Adrenal gland (tissue), 9 donors: ENCODE measurements at regions not wholly inside any gene's neighbourhood (a gene's known extent, or its start where the extent isn't known, plus 50 kb on each side); places are given as distances from the start of the nearest gene placed in this dataset.

Experiments used
- DNase-seq, 7 donors: peaks; one replicate each; pipeline ENCODE4 v3.0.0-alpha.2; 2019 to 2020
- H3K27ac ChIP-seq, 5 donors: fragments of 200-600 bp; sonication (generic) in 4 of 5; 1 replicate in 3 of 5; 2 replicates in 2 of 5; pipeline versions ENCODE4 v1.5.1 to v1.8.0; 2016 to 2020; ENCODE audit warnings: mild to moderate bottlenecking in 1 of 5
- H3K27me3 ChIP-seq: fragments of 200-600 bp; 2 replicates; pipeline ENCODE4 v1.8.0; 2021
- H3K36me3 ChIP-seq, 2 donors: fragments of 200-600 bp; replicated peaks in 1 of 2; 1 replicate in 1 of 2; 2 replicates in 1 of 2; pipeline versions ENCODE4 v1.5.1 to v1.8.0; 2018 to 2022
- H3K4me1 ChIP-seq, 2 donors: fragments of 200-600 bp; replicated peaks in 1 of 2; 1 replicate in 1 of 2; 2 replicates in 1 of 2; pipeline versions ENCODE4 v1.5.1 to v1.8.0; 2018 to 2021
- H3K4me3 ChIP-seq, 4 donors: fragments of 200-600 bp; sonication (generic) in 3 of 4; one replicate each; pipeline ENCODE4 v1.5.1; 2016 to 2018
- H3K9me3 ChIP-seq, 3 donors: fragments of 200-600 bp; sonication (generic) in 1 of 3; replicated peaks in 1 of 3; 1 replicate in 2 of 3; 2 replicates in 1 of 3; pipeline versions ENCODE4 v1.5.1 to v1.8.0; 2016 to 2021
- POLR2A ChIP-seq, 2 donors: fragments of 450-650 bp; IDR thresholded peaks; one replicate each; pipeline ENCODE4 v1.6.1; 2017; ENCODE audit warnings: antibody characterized with exemption in 2 of 2, mild to moderate bottlenecking in 2 of 2, moderate library complexity in 1 of 2
- WGBS, 4 donors: extraction: QIAGEN DNeasy Blood & Tissue Kit in 2 of 4; methylation state at CpG; one replicate each; pipeline versions ENCODE4 v1.1.5 to v1.1.7; 2013 to 2017; 5-methylcytosine and 5-hydroxymethylcytosine counted together
- intact Hi-C, 2 donors: fragments of 100-400 bp; cut with DNase I; formaldehyde crosslinking; loops; one replicate each; pipeline versions ENCODE4 v1.14.1 to v1.15.0; 2022 to 2023
- TF ChIP-seq, protein P1 (sequence below), 6 experiments: fragments of 450-650 bp in 4 of 6; fragments of 200-600 bp in 2 of 6; sonication (generic) in 1 of 6; IDR thresholded peaks; 1 replicate in 5 of 6; 2 replicates in 1 of 6; pipeline versions ENCODE4 v1.5.1 to v1.8.0; 2016 to 2021; ENCODE audit warnings: antibody characterized with exemption in 6 of 6, mild to moderate bottlenecking in 2 of 6, moderate library complexity in 1 of 6
- donor health status: healthy with polysubstance abuse.
- donor health status: Bipolar disorder and iron deficiency.
- donor health status: DM: yes; HTN: yes; CAD: no.
- donor health status: DM: no; HTN: no; CAD: no.
- donor health status: DM: no; HTN: no; CAD: no.

DNA sequence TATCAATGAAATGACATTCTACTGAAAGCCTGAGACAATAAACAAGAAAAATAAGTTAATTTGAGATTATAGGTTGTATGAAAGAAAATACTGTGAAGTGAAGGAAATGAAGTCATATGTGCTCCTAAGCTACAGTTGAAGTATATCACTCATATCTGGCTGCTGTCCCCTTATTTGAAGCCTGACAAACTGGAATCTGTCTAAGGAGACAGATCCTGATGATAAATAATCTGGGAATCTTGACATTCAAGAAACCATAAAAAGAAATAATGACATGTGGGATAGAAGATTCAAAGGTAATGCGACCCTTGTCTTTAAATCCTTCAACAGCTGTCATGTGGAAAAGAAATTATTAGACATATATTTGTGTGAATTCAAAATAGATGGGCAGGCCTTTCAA is 424.5 kb upstream of the LMCD1 start:
- intact Hi-C loops: no loop called here
- Histone ChIP-seq H3K9me3 (no peaks in the 10 kb centered on the region), H3K36me3 (no peaks in the 10 kb centered on the region), H3K27me3 (no peaks in the 10 kb centered on the region), H3K4me1 (no peaks in the 10 kb centered on the region), H3K27ac (no peak overlapping the region), H3K4me3 (no peak overlapping the region)
- DNase-seq: no peak
- 68 to 81% (median 75%) methylated on average over 1 of the region's 1 CpG for WGBS, 4 donors
- no peak for TF ChIP-seq POLR2A (IDR thresholded peaks at IDR 0.05)
- TF ChIP-seq, protein P1, sequence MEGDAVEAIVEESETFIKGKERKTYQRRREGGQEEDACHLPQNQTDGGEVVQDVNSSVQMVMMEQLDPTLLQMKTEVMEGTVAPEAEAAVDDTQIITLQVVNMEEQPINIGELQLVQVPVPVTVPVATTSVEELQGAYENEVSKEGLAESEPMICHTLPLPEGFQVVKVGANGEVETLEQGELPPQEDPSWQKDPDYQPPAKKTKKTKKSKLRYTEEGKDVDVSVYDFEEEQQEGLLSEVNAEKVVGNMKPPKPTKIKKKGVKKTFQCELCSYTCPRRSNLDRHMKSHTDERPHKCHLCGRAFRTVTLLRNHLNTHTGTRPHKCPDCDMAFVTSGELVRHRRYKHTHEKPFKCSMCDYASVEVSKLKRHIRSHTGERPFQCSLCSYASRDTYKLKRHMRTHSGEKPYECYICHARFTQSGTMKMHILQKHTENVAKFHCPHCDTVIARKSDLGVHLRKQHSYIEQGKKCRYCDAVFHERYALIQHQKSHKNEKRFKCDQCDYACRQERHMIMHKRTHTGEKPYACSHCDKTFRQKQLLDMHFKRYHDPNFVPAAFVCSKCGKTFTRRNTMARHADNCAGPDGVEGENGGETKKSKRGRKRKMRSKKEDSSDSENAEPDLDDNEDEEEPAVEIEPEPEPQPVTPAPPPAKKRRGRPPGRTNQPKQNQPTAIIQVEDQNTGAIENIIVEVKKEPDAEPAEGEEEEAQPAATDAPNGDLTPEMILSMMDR (IDR thresholded peaks at IDR 0.05): no peak

DNA sequence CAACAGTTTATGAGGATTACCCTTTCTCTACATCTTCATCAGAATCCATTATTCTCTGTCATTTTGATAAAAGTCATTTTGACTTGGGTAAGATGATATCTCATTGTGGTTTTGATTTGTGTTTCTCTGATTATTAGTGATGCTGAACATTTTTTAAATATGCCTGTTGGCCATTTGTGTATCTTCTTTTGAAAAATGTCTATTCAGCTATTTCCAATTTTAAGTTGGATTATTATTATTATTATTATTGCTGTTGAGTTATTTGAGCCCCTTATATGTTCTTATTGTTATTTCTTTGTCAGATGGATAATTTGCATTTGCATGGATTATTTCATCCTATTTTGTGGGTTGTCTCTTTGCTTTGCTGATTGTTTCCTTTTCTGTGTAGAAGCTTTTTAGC is 421.2 kb upstream of the LMCD1 start:
- no peaks in the 10 kb centered on the region for H3K27me3 ChIP-seq
- DNase-seq: no peak
- H3K9me3 ChIP-seq: no peaks in the 10 kb centered on the region
- TF ChIP-seq, protein P1 (IDR thresholded peaks at IDR 0.05): no peak
- no peak for TF ChIP-seq POLR2A (IDR thresholded peaks at IDR 0.05)
- no peak overlapping the region for H3K27ac ChIP-seq
- H3K4me1 ChIP-seq: no peaks in the 10 kb centered on the region
- H3K4me3 ChIP-seq: no peak overlapping the region
- no peaks in the 10 kb centered on the region for H3K36me3 ChIP-seq
- intact Hi-C loops: no loop called here

DNA sequence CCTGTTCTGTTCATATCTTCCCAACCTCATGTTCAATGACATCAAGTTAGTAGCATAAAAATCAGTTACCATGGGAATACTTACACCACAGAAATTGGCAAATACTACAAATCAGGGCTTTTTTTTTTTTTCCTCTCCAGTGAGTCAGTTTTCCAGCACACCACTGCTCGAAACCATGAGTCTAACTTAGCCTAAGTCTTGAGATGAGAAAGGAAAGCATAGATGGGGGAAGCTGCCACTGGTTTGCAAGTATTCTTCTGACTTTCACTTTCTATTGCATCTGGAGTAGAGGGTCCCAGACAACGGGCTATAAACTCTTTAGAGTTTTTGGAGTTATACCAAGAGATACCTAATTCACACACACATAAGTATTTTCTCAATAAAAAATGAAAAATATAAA is 416.1 kb upstream of the LMCD1 start:
- no peaks in the 10 kb centered on the region for H3K36me3 ChIP-seq
- 76 to 83% (median 80%) methylated on average over 2 of the region's 2 CpGs for WGBS, 4 donors
- intact Hi-C loops: no loop called here
- no peaks in the 10 kb centered on the region for H3K9me3 ChIP-seq
- H3K27ac ChIP-seq: no peak overlapping the region
- DNase-seq: no peak
- TF ChIP-seq POLR2A (IDR thresholded peaks at IDR 0.05): no peak
- TF ChIP-seq, protein P1 (IDR thresholded peaks at IDR 0.05): no peak
- H3K4me3 ChIP-seq: no peak overlapping the region
- no peaks in the 10 kb centered on the region for H3K4me1 ChIP-seq
- H3K27me3 ChIP-seq: no peaks in the 10 kb centered on the region

DNA sequence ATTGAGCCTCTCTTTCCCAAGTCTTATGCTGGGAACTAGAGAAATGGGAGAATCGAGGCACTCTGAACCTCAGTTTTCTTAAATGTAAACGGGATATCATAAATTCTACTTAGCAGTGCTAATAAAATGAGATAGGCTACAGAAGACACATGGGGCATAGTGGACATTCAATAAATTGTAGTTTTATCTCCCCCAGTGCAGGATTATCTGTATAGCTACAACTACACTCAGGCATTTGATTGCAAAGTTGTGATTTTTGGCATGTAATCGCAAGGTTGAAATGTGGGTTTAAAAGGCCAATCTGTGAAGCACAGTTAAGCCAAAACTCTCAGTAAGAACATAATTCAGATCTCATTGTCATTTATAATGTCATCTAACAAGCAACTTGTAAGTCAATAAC is 413.7 kb upstream of the LMCD1 start:
- no peaks in the 10 kb centered on the region for H3K4me1 ChIP-seq
- no peak overlapping the region for H3K27ac ChIP-seq
- TF ChIP-seq, protein P1 (IDR thresholded peaks at IDR 0.05): no peak
- TF ChIP-seq POLR2A (IDR thresholded peaks at IDR 0.05): no peak
- no peak for DNase-seq
- no peaks in the 10 kb centered on the region for H3K36me3 ChIP-seq
- no peaks in the 10 kb centered on the region for H3K27me3 ChIP-seq
- no peaks in the 10 kb centered on the region for H3K9me3 ChIP-seq
- no peak overlapping the region for H3K4me3 ChIP-seq
- 71 to 86% (median 85%) methylated on average over 3 of the region's 3 CpGs for WGBS, 4 donors
- intact Hi-C loops: no loop called here
